ENCODE measurements at regions not wholly inside any gene's neighbourhood (a gene's known extent, or its start where the extent isn't known, plus 50 kb on each side); places are given as distances from the start of the nearest gene placed in this dataset.

GRCh38 chr2:13522096-13522495, 805.4 kb downstream of the TRIB2 start:
- ChIA-PET CTCF (ENCODE audit: low intra/inter-chr PET ratio) (no interaction called here), POLR2A (no interaction called here)
- H3K9ac ChIP-seq (ENCODE audit: insufficient read depth in 1 of 2, low read depth in 2 of 2, low read length in 2 of 2) = no peak overlapping the region
- H3K4me1 ChIP-seq (replicated peaks in 1 of 2; ENCODE audit: control insufficient read depth in 2 of 2, insufficient read depth in 2 of 2, low read length in 2 of 2) = no peaks in the 10 kb centered on the region
- no peak overlapping the region for H3K4me3 ChIP-seq
- H3K36me3 ChIP-seq (ENCODE audit: control insufficient read depth, insufficient read depth, low read length) = no peaks in the 10 kb centered on the region
- no peaks in the 10 kb centered on the region for H3K9me3 ChIP-seq (replicated peaks; ENCODE audit: control insufficient read depth, insufficient read depth, low read depth, low read length)
- no TSS peak for BruUV-seq (replicated peaks)
- H3K27me3 ChIP-seq (ENCODE audit: control insufficient read depth in 2 of 2, insufficient read depth in 2 of 2, low read length in 2 of 2) = no peaks in the 10 kb centered on the region
- no peak overlapping the region for H2AFZ ChIP-seq (ENCODE audit: low read depth, low read length)
- no peaks in the 10 kb centered on the region for H3K79me2 ChIP-seq (ENCODE audit: control insufficient read depth, insufficient read depth, low read length)
- no peak for DNase-seq (ENCODE audit: extremely low read depth in 1 of 4, low spot score in 3 of 4)
- FAIRE-seq = no peak
- no peak for ATAC-seq
- no peak overlapping the region for H3K27ac ChIP-seq (ENCODE audit: extremely low read depth, low read depth, low read length)
- TF ChIP-seq NFYB (IDR thresholded peaks at IDR 0.05; ENCODE audit: extremely low read depth, insufficient read length) (no peak), STAT6 (CRISPR knock-in tag; IDR thresholded peaks at IDR 0.05) (no peak), TCF7L2 (IDR thresholded peaks at IDR 0.05; ENCODE audit: low read depth, low read length) (no peak), POLR2AphosphoS5 (IDR thresholded peaks at IDR 0.05; ENCODE audit: control insufficient read depth, insufficient read depth, low read depth, low read length) (no peak), LCOR (CRISPR knock-in tag; IDR thresholded peaks at IDR 0.05) (no peak), RBM14 (IDR thresholded peaks at IDR 0.05; ENCODE audit: borderline replicate concordance, insufficient read depth, low read depth, low read length) (no peak), NONO (IDR thresholded peaks at IDR 0.05; ENCODE audit: low read depth in 2 of 2, low read length in 1 of 2) (no peak), ZNF384 (IDR thresholded peaks at IDR 0.05; ENCODE audit: low read depth, low read length) (no peak), ZNF124 (CRISPR knock-in tag; IDR thresholded peaks at IDR 0.05) (no peak), HNRNPH1 (optimal IDR thresholded peaks at IDR 0.05; ENCODE audit: low read depth, low read length) (no peak)
- TF ChIP-seq, protein P1, sequence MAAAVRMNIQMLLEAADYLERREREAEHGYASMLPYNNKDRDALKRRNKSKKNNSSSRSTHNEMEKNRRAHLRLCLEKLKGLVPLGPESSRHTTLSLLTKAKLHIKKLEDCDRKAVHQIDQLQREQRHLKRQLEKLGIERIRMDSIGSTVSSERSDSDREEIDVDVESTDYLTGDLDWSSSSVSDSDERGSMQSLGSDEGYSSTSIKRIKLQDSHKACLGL (CRISPR knock-in tag; IDR thresholded peaks at IDR 0.05; ENCODE audit: borderline replicate concordance, poor library complexity, severe bottlenecking) = no peak
- intact Hi-C loops (cut with micrococcal nuclease) = no loop called here
- no peak overlapping the region for H3K4me2 ChIP-seq (ENCODE audit: insufficient read depth, low read length)
- in situ Hi-C loops (cut with MboI) = no loop called here
- 0% methylated on average over 5 of the region's 6 CpGs for WGBS (ENCODE audit: insufficient coverage, low coverage, missing lambda C conversion rate)
- no peaks in the 10 kb centered on the region for H3K9me1 ChIP-seq (ENCODE audit: control insufficient read depth, insufficient read depth, low read length)
- no peaks in the 10 kb centered on the region for H4K20me1 ChIP-seq (replicated peaks; ENCODE audit: control insufficient read depth, insufficient read depth, low read length)
